BJ (cell line): ENCODE measurements at regions not wholly inside any gene's neighbourhood (a gene's known extent, or its start where the extent isn't known, plus 50 kb on each side); places are given as distances from the start of the nearest gene placed in this dataset.

Experiments
- CTCF ChIA-PET: fragments of 350-600 bp; formaldehyde crosslinking; extraction: SDS; loops from one replicate; lab custom pipeline; 2021; ENCODE audit warnings: antibody characterized with exemption, inconsistent platforms; lab: Yijun Ruan, JAX
- POLR2A ChIA-PET: fragments of 300-600 bp; sonication (Branson Sonifier 250); formaldehyde crosslinking; extraction: SDS; loops from one replicate; lab custom pipeline; 2021; ENCODE audit warnings: antibody characterized with exemption; lab: Charles Lee
- DNase-seq: peaks from one replicate; pipeline ENCODE4 v3.0.0-alpha.2; 2011; ENCODE audit warnings: low read depth
- H3K27me3 ChIP-seq: 2 replicates; pipeline ENCODE4 v1.6.0; 2011; ENCODE audit warnings: low read length; ENCODE audit not compliant: control insufficient read depth, insufficient read depth
- H3K36me3 ChIP-seq: 2 replicates; pipeline ENCODE4 v1.5.1; 2011; ENCODE audit warnings: low read length; ENCODE audit not compliant: control insufficient read depth, insufficient read depth
- H3K4me3 ChIP-seq: 2 replicates; pipeline ENCODE4 v1.5.1; 2011; ENCODE audit warnings: low read depth, mild to moderate bottlenecking, control low read depth, low read length
- CTCF ChIP-seq: IDR thresholded peaks from 2 replicates; pipeline ENCODE4 v1.5.1; 2011; ENCODE audit warnings: low read depth, mild to moderate bottlenecking, control low read depth, inconsistent platforms, low read length, moderate library complexity; ENCODE audit not compliant: insufficient read depth

- ChIA-PET POLR2A (no interaction called here), CTCF (no interaction called here)
Measured at GRCh38 chr9:38214432-38214831, 145.4 kb upstream of the SHB start.

GRCh38 chr9:38213631-38214299 is 144.7 kb upstream of the SHB start:
- ChIA-PET CTCF (no interaction called here), POLR2A (no interaction called here)
- DNase-seq, result no peak
- Histone ChIP-seq H3K27me3 (peaks cover 9% of the 10 kb centered on the region), H3K4me3 (no peak overlapping the region), H3K36me3 (no peaks in the 10 kb centered on the region)
- TF ChIP-seq CTCF, result no peak

More at GRCh38 chr9:38214432-38214831, 145.4 kb upstream of the SHB start:
- H3K4me3 ChIP-seq, result no peak overlapping the region
- no peak for DNase-seq
- no peaks in the 10 kb centered on the region for H3K36me3 ChIP-seq
- peaks cover 9% of the 10 kb centered on the region for H3K27me3 ChIP-seq
- TF ChIP-seq CTCF, result no peak

GRCh38 chr9:38212016-38212415 is 143.0 kb upstream of the SHB start:
- ChIA-PET CTCF (interaction anchor here (1.2 kb wide), 1 partner anchor 16 kb away, joined by 4 read pairs; no protein-coding TSS in a partner anchor), POLR2A (no interaction called here)
- Histone ChIP-seq H3K36me3 (no peaks in the 10 kb centered on the region), H3K27me3 (peaks cover 9% of the 10 kb centered on the region), H3K4me3 (no peak overlapping the region)
- TF ChIP-seq CTCF, result no peak
- DNase-seq, result no peak

DNA sequence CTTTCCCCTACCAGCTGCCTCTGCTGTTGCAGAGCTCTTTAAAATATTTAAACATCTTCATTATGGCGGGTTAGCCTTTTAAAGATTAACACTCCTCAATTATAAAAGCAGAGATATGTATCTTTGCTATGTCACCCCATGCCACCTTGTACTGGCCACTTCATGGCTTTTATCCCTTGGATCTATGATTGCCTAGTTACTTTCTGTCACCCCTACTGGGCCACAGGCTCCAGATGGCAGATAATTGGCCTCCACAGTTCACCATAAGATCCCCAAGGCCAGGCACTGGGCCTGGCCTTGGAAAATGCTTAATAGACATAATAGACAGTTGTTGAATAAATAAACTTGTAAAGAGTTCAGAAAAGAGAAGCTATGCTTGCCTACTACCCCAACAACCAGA is 142.0 kb upstream of the SHB start:
- Histone ChIP-seq H3K36me3 (no peaks in the 10 kb centered on the region), H3K27me3 (peaks cover 9% of the 10 kb centered on the region), H3K4me3 (no peak overlapping the region)
- ChIA-PET POLR2A (no interaction called here), CTCF (interaction anchor here (1.2 kb wide), 1 partner anchor 17 kb away, joined by 4 read pairs; no protein-coding TSS in a partner anchor)
- no peak for DNase-seq
- no peak for TF ChIP-seq CTCF

DNA sequence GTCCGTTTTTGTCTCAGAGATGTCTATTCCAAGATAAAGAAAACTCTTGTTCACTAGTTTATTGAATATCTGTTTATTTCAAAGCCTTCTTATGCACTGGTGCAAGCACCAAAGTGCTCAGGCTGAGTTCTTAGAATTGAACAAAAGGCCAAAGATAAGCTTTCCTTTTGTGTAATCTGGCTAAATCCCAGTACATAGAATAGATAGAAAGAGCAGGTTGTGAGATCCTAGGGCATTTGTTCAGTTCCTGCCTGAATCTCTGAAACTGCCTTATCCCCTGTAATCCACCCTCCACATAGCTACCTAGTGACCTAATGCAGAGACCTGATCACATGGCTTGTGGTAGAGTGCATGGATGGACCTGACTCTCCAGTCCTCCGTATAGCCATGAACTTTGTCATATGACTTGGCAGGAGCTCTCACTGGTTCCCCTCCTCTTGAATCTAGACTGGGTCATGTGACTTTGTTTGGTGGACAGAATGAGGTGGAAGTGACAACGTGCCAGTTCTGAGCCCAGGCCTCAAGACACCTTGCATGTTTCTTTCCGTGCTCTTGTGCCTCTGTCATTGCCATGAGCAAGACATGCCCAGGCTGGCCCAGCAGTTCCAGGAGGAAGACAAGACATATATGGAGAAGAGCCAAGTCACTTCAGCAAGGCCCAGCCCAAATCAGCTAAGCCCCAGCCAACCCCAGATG is 139.3 kb upstream of the SHB start:
- peaks cover 5% of the 10 kb centered on the region; the same call in 1 of the 2 replicates for H3K27me3 ChIP-seq
- ChIA-PET CTCF (no interaction called here), POLR2A (no interaction called here)
- H3K36me3 ChIP-seq, result no peaks in the 10 kb centered on the region
- no peak for DNase-seq
- H3K4me3 ChIP-seq, result no peak overlapping the region
- TF ChIP-seq CTCF, result no peak
